GM12891 (cell line): ENCODE measurements at regions not wholly inside any gene's neighbourhood (a gene's known extent, or its start where the extent isn't known, plus 50 kb on each side); places are given as distances from the start of the nearest gene placed in this dataset.

Source experiments
- PAX5 ChIP-seq: IDR thresholded peaks from 2 replicates; pipeline ENCODE4 v1.6.1; 2011; ENCODE audit warnings: low read length, moderate library complexity, mild to moderate bottlenecking; ENCODE audit not compliant: insufficient read depth, severe bottlenecking
- POLR2A ChIP-seq: IDR thresholded peaks from 2 replicates; pipeline ENCODE4 v1.6.1; 2011; ENCODE audit warnings: low read depth, low read length, control low read depth
- POLR2AphosphoS5 ChIP-seq: IDR thresholded peaks from 2 replicates; pipeline ENCODE4 v1.6.1; 2011; ENCODE audit warnings: low read depth, low read length, control low read depth
- POU2F2 ChIP-seq: IDR thresholded peaks from 2 replicates; pipeline ENCODE4 v1.6.1; 2011; ENCODE audit warnings: low read depth, mild to moderate bottlenecking, control low read depth, low read length, moderate library complexity
- SPI1 ChIP-seq: IDR thresholded peaks from 2 replicates; pipeline ENCODE4 v1.6.1; 2011; ENCODE audit warnings: low read depth, low read length, control low read depth
- TAF1 ChIP-seq: IDR thresholded peaks from 2 replicates; pipeline ENCODE4 v1.6.1; 2011; ENCODE audit warnings: low read depth, low read length, control low read depth

GRCh38 chr3:152589644-152590043, 245.3 kb upstream of the P2RY1 start:
- TF ChIP-seq POLR2AphosphoS5 (no peak), POLR2A (no peak), TAF1 (no peak), SPI1 (no peak), PAX5 (no peak), POU2F2 (no peak)
